DMS153 (cell line): ENCODE measurements at regions not wholly inside any gene's neighbourhood (a gene's known extent, or its start where the extent isn't known, plus 50 kb on each side); places are given as distances from the start of the nearest gene placed in this dataset.

Experiments used
- DNase-seq: peaks from one replicate; lab custom pipeline; 2025; lab: John Stamatoyannopoulos, UW

DNA sequence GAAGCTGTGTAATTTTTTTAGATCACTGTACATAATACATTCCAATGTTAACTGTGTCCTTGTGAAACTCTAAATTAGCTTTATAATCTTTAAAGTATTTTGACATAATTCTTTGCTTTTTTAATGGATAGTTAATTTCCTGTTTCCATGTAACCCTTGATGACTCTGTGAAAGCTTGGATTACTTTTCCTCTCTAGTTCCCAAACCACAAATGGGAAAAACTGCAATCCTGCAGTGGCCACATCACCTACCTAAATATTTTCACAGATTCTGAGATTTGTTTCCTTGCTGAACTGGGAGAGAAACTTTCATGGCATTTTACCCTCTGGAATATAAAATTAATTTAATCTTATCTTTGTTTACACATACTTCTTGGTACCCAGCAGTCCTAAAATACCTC is 161.6 kb upstream of the CCDC68 start:
- no peak for DNase-seq

DNA sequence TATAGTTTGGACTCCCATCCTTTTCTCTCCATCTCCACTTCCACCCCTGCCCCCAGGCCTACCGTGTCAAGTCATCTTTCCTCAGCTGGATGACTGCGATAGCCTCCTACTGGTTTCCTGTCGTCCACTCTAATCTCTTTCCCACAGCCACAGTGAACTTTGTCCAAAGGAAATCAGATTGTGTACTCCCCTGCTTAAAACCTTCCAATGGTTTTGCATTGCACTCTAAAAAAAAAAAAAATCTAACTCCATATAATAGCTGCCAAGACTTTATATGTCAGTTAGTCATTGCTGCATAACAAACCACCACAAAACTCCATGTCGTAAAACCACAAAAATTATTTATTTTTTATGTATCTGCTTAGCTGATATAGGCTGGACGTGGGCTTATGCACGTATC is 160.2 kb upstream of the CCDC68 start:
- no peak for DNase-seq

DNA sequence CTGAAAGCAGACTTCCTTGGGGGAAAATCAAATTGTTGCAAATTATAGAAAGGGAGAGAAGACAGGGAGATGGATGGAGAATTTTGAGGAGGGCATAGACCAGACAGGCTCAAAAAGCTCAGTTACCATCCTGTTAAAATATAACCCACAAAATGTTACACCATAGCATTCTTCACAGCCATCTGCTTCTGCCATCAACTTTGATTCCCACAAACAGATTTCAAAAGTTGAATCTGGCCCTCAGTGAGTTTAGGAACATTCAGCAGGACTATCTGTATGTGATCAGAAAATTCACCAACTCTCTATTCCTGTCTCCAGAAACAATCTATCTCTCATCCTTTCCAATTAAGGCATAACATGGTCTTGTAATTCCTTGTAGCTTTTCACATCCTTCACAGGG is 159.8 kb upstream of the CCDC68 start:
- DNase-seq: no peak

DNA sequence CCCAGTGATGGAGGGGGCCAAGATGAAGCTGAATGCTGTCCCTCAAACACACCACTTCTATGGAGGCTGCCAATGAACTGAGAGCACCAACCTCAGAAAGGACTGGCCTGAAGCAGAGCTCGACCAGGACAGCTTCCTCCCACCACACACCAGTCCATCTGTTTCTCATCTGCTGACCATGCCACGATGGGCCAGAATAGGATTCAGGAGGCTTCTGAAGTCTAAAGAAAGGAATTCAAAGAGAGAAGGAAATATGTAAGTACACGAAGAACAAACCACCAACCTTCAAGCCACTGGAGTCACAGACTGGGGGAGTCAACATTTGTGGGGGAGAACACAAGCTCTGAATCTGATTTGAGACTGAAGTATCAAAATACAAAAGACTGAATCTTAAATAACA is 157.6 kb upstream of the CCDC68 start:
- DNase-seq: no peak

DNA sequence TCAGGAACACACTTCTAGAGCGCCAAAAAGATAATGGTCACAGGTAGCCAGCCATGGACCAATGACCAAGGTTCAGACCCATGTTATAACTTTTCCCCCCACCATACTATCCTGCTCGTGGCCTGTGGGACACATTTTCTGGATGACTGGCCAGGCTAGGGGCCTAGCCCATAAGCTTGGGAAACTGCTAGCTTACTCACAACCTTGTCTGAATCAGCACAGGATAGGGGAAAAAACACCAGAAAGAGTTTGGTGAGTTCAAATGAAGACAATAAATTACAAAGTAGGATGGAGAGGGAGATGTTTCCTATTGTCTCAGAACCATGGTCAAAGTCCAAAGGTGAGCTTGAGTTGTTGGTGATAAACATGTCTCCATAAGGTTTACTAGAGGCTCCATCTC is 156.3 kb upstream of the CCDC68 start:
- DNase-seq: no peak

DNA sequence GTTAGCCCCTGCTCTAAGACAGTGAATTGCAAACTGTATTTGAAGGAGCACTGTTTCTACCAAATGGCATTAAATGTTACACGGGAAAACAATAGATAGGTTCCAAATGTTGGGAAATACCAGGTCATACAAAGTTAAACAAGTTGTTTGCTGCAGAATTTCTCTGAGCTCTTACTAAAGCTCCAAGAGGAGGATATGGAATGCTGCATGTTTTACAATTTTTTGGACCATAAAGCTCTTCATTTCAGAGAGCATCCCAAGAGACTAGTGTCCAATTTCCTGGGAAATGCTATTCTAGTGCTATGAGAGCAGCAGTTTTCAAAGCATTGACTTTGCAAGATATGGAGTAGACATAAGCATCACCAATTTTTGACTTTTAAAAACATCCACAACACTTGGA is 155.6 kb upstream of the CCDC68 start:
- DNase-seq: no peak

DNA sequence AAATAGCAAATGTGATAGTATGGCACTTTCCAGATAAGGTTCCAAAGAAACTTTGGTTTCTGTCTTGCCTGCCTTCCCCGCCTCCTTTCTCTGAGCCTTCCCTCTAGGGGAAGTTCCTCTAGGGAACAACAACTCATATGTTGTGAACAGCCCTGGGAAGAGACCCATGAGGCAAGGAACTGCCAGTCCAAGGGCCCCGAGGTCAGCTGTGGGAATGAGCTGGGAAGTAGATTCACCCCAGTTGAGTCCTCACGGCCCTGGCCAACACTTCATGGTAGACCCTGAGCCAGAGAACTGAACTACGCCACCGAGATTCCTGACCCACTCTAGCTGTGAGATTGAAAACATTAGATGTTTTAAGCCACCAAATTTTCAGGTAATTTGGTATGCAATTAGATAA is 154.5 kb upstream of the CCDC68 start:
- DNase-seq: no peak

DNA sequence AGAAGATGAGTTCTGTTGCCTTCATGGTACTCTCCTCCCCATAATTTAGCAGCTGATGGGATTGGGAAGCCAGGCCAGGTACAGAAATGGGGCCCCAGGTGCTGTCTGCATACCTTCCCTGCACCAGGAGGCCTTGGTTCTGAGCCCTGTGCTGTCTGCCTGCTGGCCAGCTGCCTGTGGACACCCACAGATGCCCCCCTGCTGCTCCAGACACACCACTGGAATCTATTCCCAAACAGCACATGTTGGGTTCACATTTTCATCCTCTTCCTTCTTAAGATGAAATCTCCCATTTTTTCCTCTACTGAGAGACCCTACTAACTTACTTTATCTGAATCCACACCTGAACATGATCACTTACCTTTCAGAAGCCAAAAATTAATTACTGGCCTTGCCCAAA is 152.0 kb upstream of the CCDC68 start:
- no peak for DNase-seq

DNA sequence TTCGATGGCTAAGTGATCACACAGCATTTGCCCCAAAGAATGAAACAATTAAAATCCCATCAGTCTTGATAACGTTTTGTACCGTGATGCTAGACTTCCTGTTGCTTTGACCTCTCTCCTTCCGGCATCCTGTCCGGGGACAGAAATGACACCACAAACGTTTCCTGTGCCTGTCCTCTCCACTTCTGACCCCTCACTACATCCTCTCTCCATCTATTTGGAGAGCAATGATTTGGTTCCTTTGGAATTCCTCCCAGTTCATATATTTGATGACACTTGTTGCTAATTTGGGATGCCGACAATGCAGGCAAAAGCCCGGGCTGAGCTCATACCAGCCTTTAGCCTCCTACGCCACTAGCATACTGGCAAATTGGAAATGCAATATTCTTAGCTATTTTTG is 151.2 kb upstream of the CCDC68 start:
- no peak for DNase-seq

DNA sequence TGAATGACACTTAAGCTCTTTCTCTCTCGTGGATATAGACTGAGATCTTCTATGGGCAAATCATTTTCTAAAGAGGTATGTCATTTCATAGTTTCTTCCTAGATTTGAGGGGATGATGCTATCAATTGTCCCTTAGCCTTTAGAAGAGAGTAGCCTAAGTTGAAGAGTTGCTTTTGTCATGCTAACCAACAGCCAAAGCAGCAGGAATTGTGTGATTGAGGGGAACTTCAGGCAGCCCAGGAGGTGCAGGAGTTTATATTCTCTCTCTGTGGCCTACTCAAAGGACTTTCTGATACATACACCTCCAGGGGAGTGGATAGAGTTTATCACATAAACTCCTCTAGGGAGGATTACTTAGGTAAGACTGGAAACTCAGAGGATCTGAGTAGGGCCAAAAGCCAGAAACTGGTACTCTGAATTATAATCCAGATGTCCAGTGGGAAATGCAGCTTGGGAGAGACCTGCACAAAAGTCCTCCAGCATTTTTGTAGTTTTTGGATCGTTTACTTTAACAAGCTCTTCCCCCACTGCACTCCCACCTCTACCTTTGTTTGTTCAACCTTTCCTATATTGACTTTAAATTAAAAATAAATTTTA is 150.7 kb upstream of the CCDC68 start:
- DNase-seq: no peak

DNA sequence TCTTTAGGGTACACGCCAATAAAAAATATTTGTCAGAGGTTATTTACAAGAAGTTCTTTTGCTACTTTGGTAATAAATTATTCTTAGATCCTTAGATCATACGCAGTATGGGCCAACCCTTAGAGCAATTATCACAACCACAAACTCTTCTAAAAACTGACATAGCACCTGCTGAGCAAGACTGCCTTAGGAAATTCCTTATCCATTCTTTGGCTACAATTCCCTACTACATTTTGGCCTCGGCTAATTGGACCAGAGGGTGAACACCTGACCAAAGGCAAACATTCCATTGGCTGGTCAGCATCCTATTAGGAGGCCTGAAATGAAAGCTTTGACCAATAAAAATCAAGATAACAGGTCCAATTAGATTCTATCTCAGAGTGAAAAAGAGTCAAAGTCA is 147.6 kb upstream of the CCDC68 start:
- DNase-seq: no peak

DNA sequence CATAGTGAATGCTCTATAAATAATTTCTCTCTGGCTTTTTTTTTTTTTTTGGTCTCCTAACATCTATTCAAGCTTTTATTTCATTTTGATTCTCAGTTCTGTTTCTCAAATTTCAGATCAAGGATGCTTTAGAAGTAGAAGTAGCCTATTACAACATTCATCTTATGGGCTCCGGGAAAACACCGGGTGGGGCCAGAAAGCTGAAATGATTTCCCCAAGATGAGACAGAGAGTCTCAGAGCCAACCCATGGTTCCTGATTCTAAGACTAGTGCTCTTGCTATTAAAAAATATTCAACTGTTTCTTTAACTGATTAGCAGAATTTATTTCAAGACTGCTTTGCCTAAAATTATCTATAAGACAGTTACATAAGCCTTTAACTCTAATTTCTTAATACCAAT is 147.2 kb upstream of the CCDC68 start:
- no peak for DNase-seq

DNA sequence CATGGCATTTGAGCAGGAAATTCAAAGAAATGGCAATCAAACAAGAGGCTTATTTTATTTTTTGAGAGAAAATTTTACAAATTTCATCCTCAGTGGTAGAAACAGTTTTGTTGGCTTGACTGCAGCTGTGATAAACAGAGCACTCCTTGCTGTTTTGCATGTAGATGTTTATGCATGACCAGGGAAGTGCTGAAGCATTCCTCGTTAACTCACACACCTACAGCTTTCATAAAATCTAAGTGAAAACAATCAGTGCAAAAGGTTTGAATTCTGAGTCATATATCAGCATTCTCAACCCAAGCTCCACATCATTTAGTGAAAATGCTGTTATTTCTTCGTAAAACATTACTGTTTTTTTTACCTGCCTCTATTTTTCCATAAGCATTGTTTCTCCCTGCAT is 146.6 kb upstream of the CCDC68 start:
- DNase-seq: no peak

DNA sequence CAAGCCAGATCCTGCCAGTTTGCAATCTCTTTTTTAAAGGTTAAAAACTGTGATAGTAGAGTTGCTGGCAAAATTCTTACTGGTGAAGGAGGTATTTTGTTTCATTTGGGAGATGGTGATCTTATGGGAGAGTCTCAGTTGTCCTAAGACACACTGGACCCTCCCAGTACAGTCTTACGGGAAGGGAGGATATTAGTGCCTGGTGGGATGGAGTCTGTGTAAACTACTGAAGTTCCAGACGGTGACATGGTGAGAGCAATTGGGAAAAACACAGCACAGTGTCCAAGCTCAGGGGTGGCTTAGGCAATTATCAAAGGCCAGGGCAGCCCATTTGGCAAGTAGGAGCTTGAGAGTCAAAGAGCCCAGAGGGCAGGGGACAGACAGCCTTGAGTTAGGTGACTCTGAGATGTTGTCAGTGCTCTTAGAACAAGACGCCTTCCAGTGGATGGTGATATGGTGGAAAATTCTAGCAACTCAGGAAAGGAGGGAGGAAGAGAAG is 143.7 kb upstream of the CCDC68 start:
- no peak for DNase-seq

DNA sequence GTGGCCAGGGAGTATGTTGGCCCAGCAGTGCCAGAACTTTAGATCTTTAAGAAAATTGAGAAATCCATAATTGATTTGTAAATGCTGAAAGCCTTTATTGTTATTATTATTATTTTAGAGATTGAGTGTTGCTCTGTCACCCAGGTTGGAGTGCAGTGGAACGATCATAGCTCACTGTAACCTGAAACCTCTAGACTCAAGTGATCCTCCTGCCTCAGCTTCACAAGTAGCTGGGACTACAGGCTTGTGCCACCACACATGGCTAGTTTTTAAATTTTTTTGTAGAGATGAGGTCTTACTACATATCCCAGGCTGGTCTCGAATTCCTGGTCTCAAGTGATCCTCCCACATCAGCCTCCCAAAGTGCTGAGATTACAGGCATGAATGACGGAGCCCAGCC is 143.2 kb upstream of the CCDC68 start:
- DNase-seq: no peak

DNA sequence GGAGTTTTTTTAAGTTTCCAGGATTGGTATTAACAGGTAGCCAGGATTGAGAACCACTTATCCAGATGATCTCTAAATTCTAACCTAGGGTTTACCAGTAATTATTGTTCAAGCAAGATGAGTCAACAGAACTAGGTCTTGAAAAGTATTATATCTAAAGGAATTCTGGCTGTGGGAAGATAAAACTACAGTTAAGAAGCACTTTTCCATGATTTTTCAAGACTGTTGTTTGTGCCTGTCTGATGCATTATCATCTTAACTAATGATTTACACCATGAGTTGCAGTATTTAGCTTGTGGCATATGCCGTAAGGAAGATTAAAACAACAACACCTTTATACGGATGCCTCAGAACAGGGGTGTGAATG is 142.2 kb upstream of the CCDC68 start:
- no peak for DNase-seq

DNA sequence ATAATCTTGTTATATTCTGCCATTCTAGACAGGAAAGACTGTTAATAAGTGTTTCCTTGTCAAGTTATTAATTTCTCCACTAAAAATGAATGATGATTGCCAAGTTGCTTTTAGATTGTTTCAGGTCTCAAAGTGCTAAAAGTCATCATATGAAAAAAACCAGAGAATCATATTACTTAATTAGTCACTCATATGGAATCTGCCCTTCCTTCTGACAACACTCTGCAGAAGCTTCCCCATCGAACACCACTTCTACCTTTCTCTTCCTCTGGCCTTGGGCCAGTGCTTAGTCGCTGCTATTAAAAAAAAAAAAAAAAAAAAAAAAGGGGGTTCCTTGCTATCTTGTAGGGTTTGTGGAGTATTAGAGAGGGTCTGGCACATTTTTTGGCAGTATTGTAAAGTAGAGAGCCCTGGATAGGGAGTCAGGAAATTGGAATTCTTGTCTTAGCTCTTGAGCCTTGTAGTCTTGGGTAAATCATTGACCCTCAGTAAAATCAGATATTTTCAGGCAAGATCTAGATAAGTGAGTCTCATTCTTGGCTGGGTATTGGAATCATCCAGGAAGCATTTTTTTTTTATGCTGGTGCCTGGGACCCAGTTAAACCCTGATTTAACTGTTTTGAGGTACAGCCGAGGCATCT is 141.7 kb upstream of the CCDC68 start:
- no peak for DNase-seq

DNA sequence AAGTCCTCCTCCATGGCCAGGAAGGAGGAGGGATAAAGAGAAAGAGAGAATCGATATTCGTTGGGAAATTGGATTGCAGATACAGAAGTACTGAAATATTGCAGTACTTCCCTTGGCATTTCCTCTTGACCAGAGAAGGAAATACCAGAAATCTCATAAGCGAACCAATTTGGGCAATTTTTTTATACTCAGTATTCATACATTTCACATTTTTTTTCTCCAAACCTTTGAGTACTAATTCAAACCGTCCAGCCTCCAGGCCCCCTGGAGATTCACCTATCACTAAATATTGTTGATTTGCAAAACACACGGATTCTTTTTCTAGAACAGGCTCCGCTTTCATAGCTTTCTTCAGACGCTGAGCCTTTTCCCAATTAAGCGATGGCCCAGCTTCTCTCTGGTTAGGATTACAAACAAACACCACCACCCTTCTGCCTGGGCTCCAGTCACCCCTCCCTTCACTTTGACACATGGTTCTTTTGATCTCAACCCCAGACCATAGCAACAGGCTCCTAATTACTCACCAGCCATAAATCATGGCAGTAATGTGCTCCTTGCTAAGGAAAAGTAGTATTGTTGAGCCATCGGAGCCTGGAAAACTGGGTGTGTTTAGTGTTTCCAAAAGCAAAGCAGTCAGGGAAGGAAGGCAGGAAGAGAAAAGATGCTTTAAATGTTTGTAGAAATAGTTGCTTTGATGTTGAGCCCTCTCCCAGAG is 138.4 kb upstream of the CCDC68 start:
- peak; percentile 26 for DNase-seq

DNA sequence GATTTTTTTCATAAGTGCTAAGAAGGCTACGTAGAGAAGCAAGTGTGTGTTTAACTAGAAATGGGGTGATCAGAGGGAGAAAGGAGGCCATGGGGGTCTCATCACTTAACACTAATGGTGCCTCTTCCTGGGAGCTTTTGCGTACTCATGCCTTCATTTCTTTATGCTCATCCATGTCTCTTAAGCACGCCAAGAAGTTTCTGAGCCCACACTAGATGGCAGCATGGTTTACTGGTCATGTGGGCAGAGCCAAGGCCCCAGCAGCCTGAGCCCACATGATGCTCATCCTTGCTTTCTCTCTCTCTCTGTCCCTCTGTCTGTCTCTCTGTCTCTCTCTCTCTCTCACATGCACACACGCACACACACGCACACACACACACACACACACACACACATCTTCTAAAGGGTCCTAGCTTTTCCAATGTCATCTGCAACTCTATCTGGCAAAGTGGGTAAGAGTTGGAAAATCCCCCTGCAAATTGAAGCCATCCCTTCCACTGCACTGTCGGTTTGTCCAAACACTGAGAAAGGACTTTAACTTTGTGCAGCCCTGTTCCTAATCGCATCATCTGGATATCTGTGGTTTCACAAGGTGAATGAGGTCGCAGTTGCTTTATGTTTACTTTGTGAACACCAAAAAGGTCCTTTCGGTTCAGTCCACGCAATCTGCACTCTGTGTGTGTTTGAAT is 137.1 kb upstream of the CCDC68 start:
- no peak for DNase-seq

DNA sequence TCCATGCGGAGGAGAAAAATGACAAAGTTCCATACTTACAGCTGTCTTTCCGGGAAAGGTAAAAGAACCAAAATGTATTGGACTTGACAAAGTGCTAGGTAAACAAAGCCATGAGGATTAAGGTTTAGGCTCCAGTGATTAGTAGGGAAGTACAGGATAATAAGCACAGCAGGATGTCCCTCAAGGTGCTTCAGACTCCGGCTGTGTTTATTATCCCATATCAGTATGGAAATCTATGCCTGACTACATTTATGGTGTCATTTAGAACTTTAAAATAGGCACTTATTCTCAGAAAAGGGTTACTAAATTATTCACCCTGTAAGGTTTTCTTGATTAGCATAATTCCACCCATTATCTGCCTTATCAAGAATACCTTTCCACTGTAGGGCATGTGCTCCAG is 136.3 kb upstream of the CCDC68 start:
- DNase-seq: no peak

DNA sequence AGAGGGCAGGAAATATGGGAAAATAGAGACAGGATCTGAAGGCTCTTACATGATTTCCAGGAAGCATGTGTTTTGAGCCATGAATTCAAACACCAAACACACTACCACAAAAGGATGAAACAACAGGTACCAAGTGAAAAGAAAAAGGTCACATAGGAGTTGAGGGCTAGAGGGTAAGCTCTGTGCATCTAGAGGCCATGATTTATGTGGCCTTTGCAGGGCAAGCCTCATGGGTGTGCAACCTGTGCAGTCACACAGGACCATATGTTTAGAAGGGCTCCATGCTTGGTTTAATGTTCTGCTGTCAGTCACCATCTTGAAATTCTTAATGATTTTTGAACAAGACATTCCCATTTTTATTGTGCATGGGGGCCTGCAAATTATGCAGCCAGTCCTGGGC is 134.5 kb upstream of the CCDC68 start:
- no peak for DNase-seq

DNA sequence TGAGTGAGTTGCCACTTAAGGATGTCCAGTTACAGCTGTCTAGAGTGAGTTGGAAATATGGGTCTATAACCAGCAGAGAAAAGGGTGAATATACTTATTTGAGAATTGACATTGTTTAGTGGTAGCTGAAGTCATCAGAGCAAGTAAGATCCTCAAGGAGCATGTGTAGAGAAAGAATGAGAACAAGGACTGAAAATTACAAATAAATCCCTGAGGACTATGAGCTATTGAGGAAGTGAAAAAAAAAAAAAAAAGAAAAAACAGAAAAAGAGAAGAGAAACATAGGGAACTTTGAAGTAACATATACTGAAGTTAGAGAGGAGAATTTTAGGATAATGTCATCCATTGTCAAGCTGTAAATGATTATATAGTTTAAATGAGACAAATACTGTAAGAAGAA is 134.0 kb upstream of the CCDC68 start:
- DNase-seq: no peak

DNA sequence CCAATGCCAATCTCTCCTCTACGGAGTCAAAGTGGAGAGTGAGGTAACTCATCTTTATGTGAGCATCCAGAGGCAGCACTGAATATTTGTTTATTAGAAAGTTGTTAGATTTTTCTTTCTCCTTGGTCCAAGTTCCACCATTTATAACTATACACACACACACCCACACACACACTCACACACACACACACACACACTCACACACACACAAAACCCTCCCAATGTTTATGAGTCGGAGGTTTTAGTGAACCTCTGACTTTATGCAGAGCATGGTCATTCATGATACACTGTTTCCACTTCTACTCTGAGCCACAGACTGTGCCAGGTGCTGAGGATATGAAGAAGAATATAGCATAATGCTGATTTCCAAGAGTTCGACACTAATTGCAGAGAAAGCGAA is 132.9 kb upstream of the CCDC68 start:
- DNase-seq: no peak
